MCF 10A (cell line): ENCODE measurements at regions not wholly inside any gene's neighbourhood (a gene's known extent, or its start where the extent isn't known, plus 50 kb on each side); places are given as distances from the start of the nearest gene placed in this dataset.
"Not testable (repeated sequence)": the region's sequence is repeated elsewhere in the genome, so short reads cannot be mapped to it uniquely, and the experiment has no call there.

Experiments
- BruUV-seq: library from RNA; stranded (reverse); fragments of 400-500 nt; replicated peaks from 2 replicates; lab custom pipeline; 2021; lab: Mats Ljungman, UMichigan
- CTCF ChIA-PET: fragments of 300-600 bp; sonication (Branson Sonifier 250); formaldehyde crosslinking; extraction: SDS; loops from one replicate; lab custom pipeline; 2021; ENCODE audit warnings: antibody characterized with exemption, inconsistent platforms; lab: Yijun Ruan, JAX
- POLR2A ChIA-PET: fragments of 300-600, 350-650 bp; sonication (Branson Sonifier 250); formaldehyde crosslinking; extraction: SDS; loops from one replicate; lab custom pipeline; 2020; ENCODE audit warnings: antibody characterized with exemption, inconsistent platforms; lab: Yijun Ruan, JAX
- DNase-seq: peaks from one replicate; pipeline ENCODE4 v3.0.0-alpha.2; 2018; ENCODE audit not compliant: unreplicated experiment
- H3K27ac Mint-ChIP-seq: one replicate; pipeline ENCODE4 v1.8.0; 2022; ENCODE audit warnings: mild to moderate bottlenecking, low read depth, mixed read lengths; ENCODE audit not compliant: unreplicated experiment
- H3K27me3 Mint-ChIP-seq: one replicate; pipeline ENCODE4 v1.8.0; 2022; ENCODE audit warnings: mixed read lengths; ENCODE audit not compliant: insufficient read depth, unreplicated experiment
- H3K36me3 Mint-ChIP-seq: one replicate; pipeline ENCODE4 v1.8.0; 2022; ENCODE audit warnings: mild to moderate bottlenecking, moderate library complexity, mixed read lengths; ENCODE audit not compliant: insufficient read depth, unreplicated experiment
- H3K4me1 Mint-ChIP-seq: one replicate; pipeline ENCODE4 v1.8.0; 2022; ENCODE audit warnings: mixed read lengths; ENCODE audit not compliant: insufficient read depth, unreplicated experiment
- H3K4me3 Mint-ChIP-seq: one replicate; pipeline ENCODE4 v1.8.0; 2022; ENCODE audit warnings: mild to moderate bottlenecking, moderate library complexity, mixed read lengths; ENCODE audit not compliant: unreplicated experiment
- H3K9me3 Mint-ChIP-seq: one replicate; pipeline ENCODE4 v1.8.0; 2022; ENCODE audit warnings: mixed read lengths; ENCODE audit not compliant: unreplicated experiment
- CTCF ChIP-seq: fragments of 200-600 bp; IDR thresholded peaks from one replicate; pipeline ENCODE4 v1.8.0; 2022; ENCODE audit warnings: antibody characterized with exemption, mild to moderate bottlenecking; ENCODE audit not compliant: unreplicated experiment
- intact Hi-C: fragments of 100-400 bp; cut with micrococcal nuclease; formaldehyde crosslinking; loops from 2 replicates; pipeline ENCODE4 v1.14.1; 2022

GRCh38 chr12:97984436-97984835 is 521.8 kb downstream of the RMST start:
- Mint-ChIP-seq H3K27ac (no peak overlapping the region), H3K4me1 (no peaks in the 10 kb centered on the region), H3K27me3 (no peaks in the 10 kb centered on the region), H3K36me3 (no peaks in the 10 kb centered on the region), H3K9me3 (no peaks in the 10 kb centered on the region), H3K4me3 (no peak overlapping the region)
- no peak for TF ChIP-seq CTCF
- no TSS peak for BruUV-seq
- intact Hi-C loops, result no loop called here
- ChIA-PET CTCF (no interaction called here), POLR2A (no interaction called here)
- no peak for DNase-seq

- Mint-ChIP-seq H3K27me3 (no peaks in the 10 kb centered on the region), H3K4me1 (no peaks in the 10 kb centered on the region), H3K9me3 (no peaks in the 10 kb centered on the region), H3K4me3 (no peak overlapping the region), H3K36me3 (no peaks in the 10 kb centered on the region), H3K27ac (no peak overlapping the region)
- TF ChIP-seq CTCF, result no peak
- intact Hi-C loops, result no loop called here
- no peak for DNase-seq
- CTCF ChIA-PET, result no interaction called here
- no TSS peak for BruUV-seq
- POLR2A ChIA-PET, result no interaction called here
Observed at GRCh38 chr12:97984974-97985580, 522.5 kb downstream of the RMST start.

- no peak for TF ChIP-seq CTCF
- Mint-ChIP-seq H3K27ac (no peak overlapping the region), H3K27me3 (no peaks in the 10 kb centered on the region), H3K4me1 (no peaks in the 10 kb centered on the region), H3K9me3 (no peaks in the 10 kb centered on the region), H3K4me3 (no peak overlapping the region), H3K36me3 (no peaks in the 10 kb centered on the region)
- DNase-seq, result no peak
- BruUV-seq, result no TSS peak
- ChIA-PET POLR2A (interaction anchor here (0.6 kb wide), 1 partner anchor 162 kb away, joined by 3 read pairs; no protein-coding TSS in a partner anchor), CTCF (interaction anchor here (0.7 kb wide), 1 partner anchor 106 kb away, joined by 3 read pairs; no protein-coding TSS in a partner anchor)
- intact Hi-C loops, result no loop called here
Observed at GRCh38 chr12:97985834-97986233, 523.2 kb downstream of the RMST start.

GRCh38 chr12:97988588-97988987 is 526.0 kb downstream of the RMST start:
- POLR2A ChIA-PET, CTCF ChIA-PET, H3K4me1 Mint-ChIP-seq, H3K36me3 Mint-ChIP-seq, H3K9me3 Mint-ChIP-seq, H3K27me3 Mint-ChIP-seq, BruUV-seq, H3K4me3 Mint-ChIP-seq, DNase-seq, H3K27ac Mint-ChIP-seq, intact Hi-C loops: not testable (repeated sequence)
